ENCODE measurements at regions not wholly inside any gene's neighbourhood (a gene's known extent, or its start where the extent isn't known, plus 50 kb on each side); places are given as distances from the start of the nearest gene placed in this dataset.
"Not testable (repeated sequence)": the region's sequence is repeated elsewhere in the genome, so short reads cannot be mapped to it uniquely, and the experiment has no call there.

DNA sequence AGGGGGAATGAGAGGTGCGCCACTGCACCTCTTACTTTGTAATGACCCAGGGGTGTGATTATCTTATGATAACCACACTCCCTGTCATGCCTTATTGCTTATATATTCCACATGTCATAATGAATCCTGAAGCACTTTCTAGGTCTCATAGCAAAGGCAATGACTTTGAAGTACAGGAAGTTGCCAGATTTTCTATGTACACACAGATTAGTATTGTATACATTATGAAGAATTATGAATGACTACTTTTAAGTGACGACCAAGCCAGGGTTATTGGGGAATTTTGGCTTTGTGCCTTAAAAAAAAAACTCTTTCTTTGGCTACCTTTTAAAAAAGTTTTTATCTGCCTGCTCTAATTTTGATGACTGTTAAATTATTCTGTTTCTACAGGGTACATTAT lies 269.6 kb downstream of the MDFIC start:
- intact Hi-C loops (cut with micrococcal nuclease): no loop called here
- H3K9me3 Mint-ChIP-seq: no peaks in the 10 kb centered on the region
- no peaks in the 10 kb centered on the region for H3K36me3 Mint-ChIP-seq (ENCODE audit: low read depth)
- peaks cover 11% of the 10 kb centered on the region for H3K27me3 Mint-ChIP-seq (ENCODE audit: low read depth)
- no peaks in the 10 kb centered on the region for H3K4me1 Mint-ChIP-seq (ENCODE audit: low read depth)
- no peak overlapping the region for H3K4me3 Mint-ChIP-seq (ENCODE audit: low read depth)
- no peak overlapping the region for H3K27ac Mint-ChIP-seq
- no peak for DNase-seq (ENCODE audit: low spot score)

DNA sequence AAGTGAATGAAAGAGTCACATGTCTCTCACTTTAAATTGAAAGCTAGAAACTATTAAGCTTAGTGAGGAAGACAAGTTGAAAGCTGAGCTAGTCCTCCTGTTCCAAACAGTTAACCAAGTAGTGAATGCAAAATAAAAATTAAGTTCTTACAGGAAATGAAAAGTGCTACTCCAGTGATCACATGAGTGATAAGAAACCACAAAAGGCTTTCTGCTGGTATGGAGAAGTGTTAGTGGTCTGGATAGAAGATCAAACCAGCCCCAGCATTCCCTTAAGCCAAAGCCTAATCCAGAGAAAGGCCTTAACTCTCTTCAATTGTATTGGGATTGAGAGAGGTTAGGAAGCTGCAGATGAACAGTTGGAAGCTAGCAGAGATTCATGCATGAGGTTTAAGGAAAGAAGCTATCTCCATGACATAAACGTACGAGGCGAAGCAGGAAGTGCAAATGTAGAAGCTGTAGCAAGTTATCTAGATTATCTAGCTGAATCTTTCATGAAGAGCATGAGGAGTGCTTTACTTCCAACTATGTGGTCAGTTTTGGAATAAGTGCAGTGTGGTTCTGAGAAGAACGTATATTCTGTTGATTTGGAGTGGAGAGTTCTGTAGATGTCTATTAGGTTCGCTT lies 261.6 kb downstream of the MDFIC start:
- Mint-ChIP-seq H3K4me1 (ENCODE audit: low read depth) (peaks cover 13% of the 10 kb centered on the region), H3K4me3 (ENCODE audit: low read depth) (no peak overlapping the region), H3K36me3 (ENCODE audit: low read depth) (no peaks in the 10 kb centered on the region), H3K27ac (no peak overlapping the region), H3K9me3 (no peaks in the 10 kb centered on the region), H3K27me3 (ENCODE audit: low read depth) (peaks cover 8% of the 10 kb centered on the region)
- intact Hi-C loops (cut with micrococcal nuclease): no loop called here
- no peak for DNase-seq (ENCODE audit: low spot score)

DNA sequence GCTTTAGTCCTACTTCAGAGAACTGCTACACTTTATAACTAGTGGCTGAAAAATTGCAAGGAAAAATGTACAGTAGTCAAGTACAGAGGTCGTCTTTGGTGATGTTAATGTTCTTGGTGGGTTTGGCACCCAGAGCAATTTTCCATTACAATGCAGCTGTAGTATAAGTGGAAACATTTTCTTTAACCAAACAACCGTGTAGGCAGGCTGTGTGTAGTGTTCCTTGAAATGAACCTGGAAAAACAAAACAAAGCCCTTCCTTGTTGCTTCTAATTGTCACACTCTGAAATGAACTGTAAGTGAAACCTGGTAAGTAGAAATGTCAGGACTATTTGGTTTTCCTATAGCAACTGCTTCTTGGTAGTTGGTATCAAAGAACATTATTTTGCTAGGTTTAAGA lies 256.9 kb downstream of the MDFIC start:
- H3K27me3 Mint-ChIP-seq (ENCODE audit: low read depth): peaks cover 10% of the 10 kb centered on the region
- H3K9me3 Mint-ChIP-seq: no peaks in the 10 kb centered on the region
- no peaks in the 10 kb centered on the region for H3K36me3 Mint-ChIP-seq (ENCODE audit: low read depth)
- no peak overlapping the region for H3K4me3 Mint-ChIP-seq (ENCODE audit: low read depth)
- peaks cover 8% of the 10 kb centered on the region for H3K4me1 Mint-ChIP-seq (ENCODE audit: low read depth)
- intact Hi-C loops (cut with micrococcal nuclease): no loop called here
- H3K27ac Mint-ChIP-seq: no peak overlapping the region
- no peak for DNase-seq (ENCODE audit: low spot score)

DNA sequence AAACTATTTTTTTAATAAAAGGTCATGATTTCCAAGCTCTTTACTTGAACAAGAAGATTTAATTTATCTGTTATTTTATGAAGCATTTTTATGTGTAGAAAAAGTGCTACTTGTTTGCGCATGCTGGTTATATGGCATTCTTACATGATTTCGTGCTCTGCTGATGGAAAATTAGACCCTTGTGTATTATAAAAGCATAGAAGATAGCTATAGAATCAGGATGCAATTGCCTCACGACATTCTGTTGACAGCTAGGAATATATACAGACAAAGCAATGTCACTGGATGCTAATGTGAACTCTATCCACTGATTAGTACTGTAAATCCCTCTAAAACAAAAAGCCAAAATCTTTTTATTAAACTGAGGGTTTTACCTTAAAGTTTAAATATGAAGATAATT lies 255.9 kb downstream of the MDFIC start:
- intact Hi-C loops (cut with micrococcal nuclease): no loop called here
- peaks cover 10% of the 10 kb centered on the region for H3K27me3 Mint-ChIP-seq (ENCODE audit: low read depth)

DNA sequence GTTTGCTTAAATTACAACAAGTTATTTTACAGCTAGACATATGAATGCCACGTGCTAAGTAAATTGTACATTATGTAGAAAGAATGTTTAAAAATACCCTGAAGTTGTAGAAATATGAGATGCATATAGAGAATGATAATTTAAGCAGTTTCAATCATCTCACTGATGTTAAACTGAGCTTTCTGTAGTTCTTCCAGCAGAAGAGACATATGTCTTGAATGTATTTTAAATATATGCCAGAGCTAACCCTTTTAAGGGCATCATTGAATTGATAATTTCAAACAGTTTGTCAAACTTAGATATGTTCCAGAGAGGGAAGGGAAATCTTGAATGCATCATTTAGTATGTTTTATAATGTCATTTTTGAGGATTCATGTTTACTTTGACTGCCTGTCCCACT lies 255.2 kb downstream of the MDFIC start:
- H3K27me3 Mint-ChIP-seq (ENCODE audit: low read depth): peaks cover 10% of the 10 kb centered on the region
- H3K27ac Mint-ChIP-seq: no peak overlapping the region
- H3K9me3 Mint-ChIP-seq: no peaks in the 10 kb centered on the region
- intact Hi-C loops (cut with micrococcal nuclease): no loop called here
- H3K4me3 Mint-ChIP-seq (ENCODE audit: low read depth): no peak overlapping the region
- no peaks in the 10 kb centered on the region for H3K4me1 Mint-ChIP-seq (ENCODE audit: low read depth)
- no peaks in the 10 kb centered on the region for H3K36me3 Mint-ChIP-seq (ENCODE audit: low read depth)
- no peak for DNase-seq (ENCODE audit: low spot score)

More for the DNA sequence above, 255.9 kb downstream of the MDFIC start:
- no peak for DNase-seq (ENCODE audit: low spot score)
- H3K4me1 Mint-ChIP-seq (ENCODE audit: low read depth): no peaks in the 10 kb centered on the region
- H3K4me3 Mint-ChIP-seq (ENCODE audit: low read depth): no peak overlapping the region
- no peaks in the 10 kb centered on the region for H3K36me3 Mint-ChIP-seq (ENCODE audit: low read depth)
- no peak overlapping the region for H3K27ac Mint-ChIP-seq
- H3K9me3 Mint-ChIP-seq: no peaks in the 10 kb centered on the region

DNA sequence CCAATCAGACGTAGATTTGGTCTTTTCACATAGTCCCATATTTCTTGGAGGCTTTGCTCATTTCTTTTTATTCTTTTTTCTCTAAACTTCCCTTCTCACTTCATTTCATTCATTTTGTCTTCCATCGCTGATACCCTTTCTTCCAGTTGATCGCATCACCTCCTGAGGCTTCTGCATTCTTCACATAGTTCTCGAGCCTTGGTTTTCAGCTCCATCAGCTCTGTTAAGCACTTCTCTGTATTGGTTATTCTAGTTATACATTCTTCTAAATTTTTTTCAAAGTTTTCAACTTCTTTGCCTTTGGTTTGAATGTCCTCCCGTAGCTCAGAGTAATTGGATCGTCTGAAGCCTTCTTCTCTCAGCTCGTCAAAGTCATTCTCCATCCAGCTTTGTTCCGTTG lies 250.5 kb downstream of the MDFIC start:
- H3K36me3 Mint-ChIP-seq (ENCODE audit: low read depth); H3K4me3 Mint-ChIP-seq (ENCODE audit: low read depth); intact Hi-C loops (cut with micrococcal nuclease); H3K27me3 Mint-ChIP-seq (ENCODE audit: low read depth); DNase-seq (ENCODE audit: low spot score); H3K9me3 Mint-ChIP-seq; H3K27ac Mint-ChIP-seq; H3K4me1 Mint-ChIP-seq (ENCODE audit: low read depth): not testable (repeated sequence)

DNA sequence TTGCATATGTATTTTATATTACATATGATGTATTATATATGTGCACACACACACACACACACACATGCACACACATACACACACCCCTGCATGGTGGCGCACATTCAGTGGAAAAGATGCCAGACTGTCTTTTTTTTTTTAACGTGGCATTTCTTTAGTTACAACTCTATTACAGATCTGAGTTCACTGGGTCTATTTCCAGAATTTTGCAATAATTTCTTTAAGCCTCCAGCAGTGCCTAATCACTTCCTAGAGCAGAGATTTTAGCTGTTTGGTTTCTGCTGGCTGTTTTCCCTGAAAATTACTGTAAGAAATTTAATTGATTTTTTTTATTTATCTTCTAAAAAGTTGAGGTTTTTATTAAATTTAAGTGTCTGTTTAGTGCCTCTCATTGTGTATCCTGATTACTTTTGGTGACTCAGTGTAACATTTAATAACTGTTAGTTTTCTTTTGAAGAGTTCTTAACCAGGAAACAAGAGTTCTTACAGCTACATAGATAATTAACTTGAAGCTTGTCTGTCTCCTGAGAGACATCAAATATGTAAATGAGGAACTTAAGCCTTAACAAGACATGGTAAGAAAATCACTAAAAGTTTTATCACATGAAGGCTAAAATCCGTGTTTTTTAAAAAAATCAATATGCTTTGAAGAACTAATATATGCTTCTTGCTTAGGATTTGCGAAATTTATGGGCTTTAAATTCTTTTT lies 232.0 kb downstream of the MDFIC start:
- no peak for DNase-seq (ENCODE audit: low spot score)
- no peaks in the 10 kb centered on the region for H3K9me3 Mint-ChIP-seq
- H3K27ac Mint-ChIP-seq: no peak overlapping the region
- no peaks in the 10 kb centered on the region for H3K36me3 Mint-ChIP-seq (ENCODE audit: low read depth)
- H3K4me1 Mint-ChIP-seq (ENCODE audit: low read depth): no peaks in the 10 kb centered on the region
- H3K27me3 Mint-ChIP-seq (ENCODE audit: low read depth): peaks cover 4% of the 10 kb centered on the region
- H3K4me3 Mint-ChIP-seq (ENCODE audit: low read depth): no peak overlapping the region
- intact Hi-C loops (cut with micrococcal nuclease): no loop called here

DNA sequence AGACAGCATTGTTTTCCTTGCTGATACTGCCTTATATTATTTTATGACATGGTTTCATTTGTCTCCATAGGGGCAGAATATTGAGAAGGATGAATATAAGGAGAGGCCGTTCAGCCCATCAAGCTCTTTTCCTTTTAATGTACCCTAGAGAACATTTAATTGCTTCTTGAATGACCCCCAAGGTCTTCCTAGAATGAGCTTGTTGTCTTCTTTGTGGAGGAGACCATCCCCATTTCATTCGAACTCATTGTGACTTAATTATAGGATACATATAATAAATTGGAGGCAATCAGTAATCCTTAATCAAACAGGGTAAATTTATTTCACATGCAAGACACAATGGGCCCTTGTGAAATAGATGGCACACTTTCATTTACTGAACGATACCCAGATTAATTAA lies 231.3 kb downstream of the MDFIC start:
- H3K36me3 Mint-ChIP-seq (ENCODE audit: low read depth): no peaks in the 10 kb centered on the region
- H3K27me3 Mint-ChIP-seq (ENCODE audit: low read depth): peaks cover 4% of the 10 kb centered on the region
- no peak overlapping the region for H3K4me3 Mint-ChIP-seq (ENCODE audit: low read depth)
- H3K4me1 Mint-ChIP-seq (ENCODE audit: low read depth): no peaks in the 10 kb centered on the region
- DNase-seq (ENCODE audit: low spot score): no peak
- intact Hi-C loops (cut with micrococcal nuclease): no loop called here
- H3K27ac Mint-ChIP-seq: no peak overlapping the region
- H3K9me3 Mint-ChIP-seq: no peaks in the 10 kb centered on the region

DNA sequence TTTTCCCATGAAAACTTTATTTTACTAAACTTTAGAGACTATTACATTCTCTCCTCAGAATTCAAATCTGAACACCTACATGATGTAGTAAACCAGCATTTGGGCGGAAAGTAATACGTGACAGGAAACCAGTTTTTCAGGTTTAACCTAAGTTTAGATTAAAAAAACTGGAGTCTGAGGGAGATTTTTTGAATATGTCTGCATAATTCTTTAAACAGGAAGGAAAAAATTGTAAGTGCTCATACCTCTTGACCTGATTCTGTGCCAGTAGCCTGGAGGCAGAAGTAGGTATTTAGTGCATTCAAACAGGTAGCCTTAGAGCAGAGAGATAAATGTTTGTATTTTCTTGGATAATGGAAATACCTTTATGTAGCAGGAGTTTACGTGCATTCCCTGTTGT lies 224.3 kb downstream of the MDFIC start:
- peaks cover 4% of the 10 kb centered on the region for H3K27me3 Mint-ChIP-seq (ENCODE audit: low read depth)
- intact Hi-C loops (cut with micrococcal nuclease): no loop called here
- no peak for DNase-seq (ENCODE audit: low spot score)
- H3K27ac Mint-ChIP-seq: no peak overlapping the region
- no peaks in the 10 kb centered on the region for H3K36me3 Mint-ChIP-seq (ENCODE audit: low read depth)
- H3K4me1 Mint-ChIP-seq (ENCODE audit: low read depth): peaks cover 4% of the 10 kb centered on the region
- H3K9me3 Mint-ChIP-seq: no peaks in the 10 kb centered on the region
- H3K4me3 Mint-ChIP-seq (ENCODE audit: low read depth): no peak overlapping the region

DNA sequence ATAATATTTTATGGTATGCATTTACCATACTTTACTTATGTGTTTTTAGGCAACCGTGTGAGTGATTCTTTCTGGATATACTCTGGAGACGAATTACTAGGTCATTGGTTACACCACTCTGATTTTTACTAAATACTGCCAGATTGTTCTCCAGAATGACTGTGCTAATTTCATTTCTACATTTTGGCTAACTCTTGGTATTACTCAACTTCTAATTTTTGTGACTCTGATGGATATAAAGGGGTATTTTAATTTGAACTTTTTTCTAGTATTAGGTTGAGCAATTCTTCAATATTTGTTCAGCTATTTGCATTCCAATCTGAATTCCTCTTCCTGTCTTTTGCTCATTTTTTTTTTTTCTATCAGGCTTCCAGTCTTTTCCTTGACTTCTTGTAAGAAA lies 223.6 kb downstream of the MDFIC start:
- no peak overlapping the region for H3K4me3 Mint-ChIP-seq (ENCODE audit: low read depth)
- no peaks in the 10 kb centered on the region for H3K9me3 Mint-ChIP-seq
- H3K27ac Mint-ChIP-seq: no peak overlapping the region
- DNase-seq (ENCODE audit: low spot score): no peak
- intact Hi-C loops (cut with micrococcal nuclease): no loop called here
- peaks cover 4% of the 10 kb centered on the region for H3K4me1 Mint-ChIP-seq (ENCODE audit: low read depth)
- H3K36me3 Mint-ChIP-seq (ENCODE audit: low read depth): no peaks in the 10 kb centered on the region
- peaks cover 8% of the 10 kb centered on the region for H3K27me3 Mint-ChIP-seq (ENCODE audit: low read depth)

DNA sequence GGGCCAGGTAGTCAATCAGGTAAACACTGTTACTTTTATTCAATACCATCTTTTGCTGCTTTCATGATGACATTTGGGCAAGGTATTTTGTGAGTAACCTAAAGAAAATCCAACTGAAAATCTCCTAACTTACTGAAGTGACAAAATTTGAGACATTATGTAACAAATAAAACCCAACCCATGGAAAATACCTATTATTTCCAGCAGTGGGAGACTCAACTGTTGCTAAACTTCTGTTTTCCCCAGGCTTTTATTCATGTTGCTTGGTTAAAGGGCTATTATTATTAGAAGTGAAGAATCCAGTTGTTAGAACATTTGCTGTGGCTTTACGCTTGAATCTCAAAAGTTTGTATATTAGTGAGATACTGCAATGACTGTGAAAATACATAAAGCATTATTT lies 215.9 kb downstream of the MDFIC start:
- Mint-ChIP-seq H3K27ac (no peak overlapping the region), H3K9me3 (peaks cover 6% of the 10 kb centered on the region), H3K36me3 (ENCODE audit: low read depth) (peaks cover 4% of the 10 kb centered on the region), H3K4me1 (ENCODE audit: low read depth) (peaks cover 24% of the 10 kb centered on the region), H3K27me3 (ENCODE audit: low read depth) (peaks cover 13% of the 10 kb centered on the region), H3K4me3 (ENCODE audit: low read depth) (no peak overlapping the region)
- DNase-seq (ENCODE audit: low spot score): no peak
- intact Hi-C loops (cut with micrococcal nuclease): no loop called here

DNA sequence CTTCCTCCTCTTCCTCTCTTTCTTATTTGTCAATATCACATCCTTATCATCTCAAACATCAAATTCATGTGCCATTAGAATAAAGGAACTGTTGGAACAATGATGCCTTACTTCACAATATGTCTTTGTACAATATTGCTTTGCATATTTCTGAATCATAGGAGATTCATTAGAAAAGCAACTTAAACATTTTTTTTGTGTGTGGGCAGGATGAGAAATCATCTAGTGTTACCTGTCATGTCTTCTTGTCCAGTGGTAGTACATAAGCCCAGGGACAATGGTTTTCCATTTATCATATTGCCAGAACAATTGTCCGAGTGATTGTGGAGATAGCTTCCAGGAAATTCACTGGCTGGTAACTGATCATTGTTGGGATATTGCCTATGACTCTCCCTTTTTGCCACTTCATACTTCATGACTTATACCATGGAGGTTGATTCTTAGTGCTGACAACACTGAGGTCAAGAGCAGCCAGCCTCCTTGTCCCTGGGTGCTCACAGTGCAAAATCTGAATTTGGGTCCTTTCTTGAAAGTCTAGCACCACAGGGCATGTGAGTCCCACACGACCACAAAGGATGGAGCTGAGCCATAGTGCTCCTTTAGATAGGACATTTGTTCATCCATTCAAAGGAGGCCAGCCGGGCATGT lies 215.0 kb downstream of the MDFIC start:
- Mint-ChIP-seq H3K4me1 (ENCODE audit: low read depth) (peaks cover 24% of the 10 kb centered on the region), H3K4me3 (ENCODE audit: low read depth) (no peak overlapping the region), H3K27ac (no peak overlapping the region), H3K27me3 (ENCODE audit: low read depth) (peaks cover 13% of the 10 kb centered on the region), H3K9me3 (peaks cover 10% of the 10 kb centered on the region), H3K36me3 (ENCODE audit: low read depth) (peaks cover 4% of the 10 kb centered on the region)
- intact Hi-C loops (cut with micrococcal nuclease): no loop called here
- DNase-seq (ENCODE audit: low spot score): no peak

DNA sequence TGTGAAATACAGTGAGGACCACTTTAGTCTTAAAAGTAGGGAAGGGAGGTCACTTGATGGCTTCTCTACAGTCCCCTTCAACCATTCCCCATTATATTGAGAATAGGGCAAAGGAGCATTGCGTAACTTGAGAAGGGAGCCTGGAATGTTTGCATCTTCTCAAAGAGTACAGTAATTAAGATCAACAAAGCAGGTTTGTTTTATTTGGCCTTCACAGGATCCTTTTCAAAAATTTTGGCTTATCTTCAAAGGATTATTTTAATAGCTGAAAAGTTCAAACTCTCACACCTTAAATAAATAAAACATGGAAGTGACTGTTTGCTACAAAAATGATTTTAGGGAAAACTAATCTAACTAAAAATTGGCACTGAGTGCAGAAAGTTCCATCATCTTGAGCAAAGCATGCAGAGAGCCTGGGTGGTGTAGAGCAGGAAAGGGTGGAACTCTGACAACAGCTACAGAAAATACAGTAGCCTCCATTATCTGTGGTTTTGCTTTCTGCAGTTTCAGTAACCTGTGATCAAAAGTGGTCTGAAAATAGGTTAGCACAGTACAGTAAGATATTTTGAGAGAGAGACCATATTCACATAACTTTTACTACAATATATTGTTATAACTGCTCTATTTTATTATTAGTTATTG lies 214.0 kb downstream of the MDFIC start:
- Mint-ChIP-seq H3K4me1 (ENCODE audit: low read depth) (peaks cover 24% of the 10 kb centered on the region), H3K27me3 (ENCODE audit: low read depth) (peaks cover 13% of the 10 kb centered on the region), H3K36me3 (ENCODE audit: low read depth) (peaks cover 4% of the 10 kb centered on the region), H3K4me3 (ENCODE audit: low read depth) (no peak overlapping the region), H3K27ac (no peak overlapping the region), H3K9me3 (peaks cover 13% of the 10 kb centered on the region)
- no peak for DNase-seq (ENCODE audit: low spot score)
- intact Hi-C loops (cut with micrococcal nuclease): no loop called here

Measured in activated T-helper 2 cell treated with anti-CD3 and anti-CD28 coated beads, Interferon-gamma antibody, Interleukin-2, Interleukin-4, amounts not matched to agents 10 μg/mL and 5 μg/mL and 100 μg/mL, durations not matched to agents 14 hours and 24 hours and 36 hours (primary cell).